Sigmoid colon (tissue), 6 donors: ENCODE measurements at regions not wholly inside any gene's neighbourhood (a gene's known extent, or its start where the extent isn't known, plus 50 kb on each side); places are given as distances from the start of the nearest gene placed in this dataset.
"Not testable (repeated sequence)": the region's sequence is repeated elsewhere in the genome, so short reads cannot be mapped to it uniquely, and the experiment has no call there.

Experiments
- DNase-seq: peaks from one replicate; pipeline ENCODE4 v3.0.0-alpha.2; 2019
- H3K27ac ChIP-seq, 4 donors: fragments of 200-600 bp; sonication (generic); one replicate each; pipeline ENCODE4 v1.5.1; 2016 to 2019; ENCODE audit warnings: mild to moderate bottlenecking in 1 of 4
- H3K27me3 ChIP-seq, 3 donors: fragments of 200-600 bp; sonication (generic); one replicate each; pipeline ENCODE4 v1.5.1; 2019; ENCODE audit warnings: mild to moderate bottlenecking in 1 of 3
- H3K36me3 ChIP-seq, 4 donors: fragments of 200-600 bp; sonication (generic); one replicate each; pipeline ENCODE4 v1.5.1; 2016 to 2019
- H3K4me1 ChIP-seq, 4 donors: fragments of 200-600 bp; sonication (generic); one replicate each; pipeline ENCODE4 v1.5.1; 2017 to 2019
- H3K4me3 ChIP-seq, 4 donors: fragments of 200-600 bp; sonication (generic); one replicate each; pipeline ENCODE4 v1.5.1; 2017 to 2019; ENCODE audit warnings: mild to moderate bottlenecking in 2 of 4, moderate library complexity in 1 of 4
- H3K9me3 ChIP-seq, 4 donors: fragments of 200-600 bp in 3 of 4; sonication (generic) in 3 of 4; one replicate each; pipeline versions ENCODE4 v1.5.1 to v1.6.1; 2013 to 2019
- CTCF ChIP-seq, 4 experiments: fragments of 450-650 bp in 3 of 4; fragments of 200-600 bp in 1 of 4; IDR thresholded peaks; one replicate each; pipeline ENCODE4 v1.5.1; 2016 to 2019; ENCODE audit warnings: antibody characterized with exemption in 4 of 4, mild to moderate bottlenecking in 3 of 4, moderate library complexity in 2 of 4
- EP300 ChIP-seq, 4 donors: sonication (generic); formaldehyde crosslinking; IDR thresholded peaks; one replicate each; pipeline ENCODE4 v1.6.1; 2017; ENCODE audit warnings: antibody characterized with exemption in 4 of 4
- POLR2A ChIP-seq, 2 donors: fragments of 450-650 bp; IDR thresholded peaks; one replicate each; pipeline ENCODE4 v1.6.1; 2016; ENCODE audit warnings: antibody characterized with exemption in 2 of 2, mild to moderate bottlenecking in 2 of 2, moderate library complexity in 2 of 2
- POLR2AphosphoS5 ChIP-seq, 4 donors: sonication (generic); formaldehyde crosslinking; IDR thresholded peaks; one replicate each; pipeline ENCODE4 v1.6.1; 2017; ENCODE audit warnings: antibody characterized with exemption in 4 of 4
- WGBS, 2 donors: extraction: QIAGEN DNeasy Blood & Tissue Kit; methylation state at CpG; one replicate each; pipeline ENCODE4 v1.1.7; 2013; 5-methylcytosine and 5-hydroxymethylcytosine counted together
- intact Hi-C: fragments of 100-400 bp; cut with DNase I; formaldehyde crosslinking; loops from one replicate; pipeline ENCODE4 v1.15.1; 2023
- donor health status: healthy with polysubstance abuse.
- donor health status: healthy.

- DNase-seq = no peak
- H3K36me3 ChIP-seq = no peaks in the 10 kb centered on the region
- TF ChIP-seq POLR2AphosphoS5 (IDR thresholded peaks at IDR 0.05) = no peak
- TF ChIP-seq CTCF (IDR thresholded peaks at IDR 0.05) = no peak
- TF ChIP-seq EP300 (IDR thresholded peaks at IDR 0.05) = no peak
- no peak for TF ChIP-seq POLR2A (IDR thresholded peaks at IDR 0.05)
- intact Hi-C loops = no loop called here
- H3K4me1 ChIP-seq = no peaks in the 10 kb centered on the region
- no peak overlapping the region for H3K4me3 ChIP-seq
- no peak overlapping the region for H3K27ac ChIP-seq
- WGBS, 2 donors = 81 to 87% methylated on average over 4 of the region's 4 CpGs
- H3K27me3 ChIP-seq = no peaks in the 10 kb centered on the region
- H3K9me3 ChIP-seq = no peaks in the 10 kb centered on the region
Observed at GRCh38 chr6:159522877-159523547, 170.0 kb downstream of the SOD2 start.

- intact Hi-C loops = no loop called here
- Histone ChIP-seq H3K27me3 (no peaks in the 10 kb centered on the region), H3K4me1 (no peaks in the 10 kb centered on the region), H3K27ac (no peak overlapping the region), H3K9me3 (no peaks in the 10 kb centered on the region), H3K4me3 (no peak overlapping the region), H3K36me3 (no peaks in the 10 kb centered on the region)
- DNase-seq = no peak
- TF ChIP-seq EP300 (IDR thresholded peaks at IDR 0.05) (no peak), POLR2AphosphoS5 (IDR thresholded peaks at IDR 0.05) (no peak), CTCF (IDR thresholded peaks at IDR 0.05) (no peak), POLR2A (IDR thresholded peaks at IDR 0.05) (no peak)
Observed at GRCh38 chr6:159521962-159522361, 171.1 kb downstream of the SOD2 start.

DNA sequence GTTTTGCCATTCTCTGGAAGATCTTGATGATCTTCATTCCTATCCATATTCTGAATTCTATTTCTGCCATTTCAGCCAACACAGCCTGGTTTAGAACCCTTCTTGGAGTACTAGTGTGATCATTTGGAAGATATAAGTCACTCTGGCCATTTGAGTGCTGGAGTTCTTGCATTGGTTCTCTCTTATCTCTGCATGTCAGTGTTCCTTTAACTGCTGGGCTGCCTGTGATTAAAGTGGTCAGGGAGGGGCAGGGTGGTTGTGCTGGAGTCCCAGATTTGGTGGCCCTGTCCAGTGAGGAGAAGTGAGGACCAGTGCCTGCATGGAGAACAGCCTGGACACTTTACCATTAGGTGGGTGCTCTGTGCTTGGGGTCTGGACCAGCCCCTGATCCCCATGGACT, 173.0 kb downstream of the SOD2 start:
- Histone ChIP-seq H3K27me3 (no peaks in the 10 kb centered on the region), H3K9me3 (no peaks in the 10 kb centered on the region), H3K36me3 (no peaks in the 10 kb centered on the region), H3K27ac (no peak overlapping the region), H3K4me1 (no peaks in the 10 kb centered on the region), H3K4me3 (no peak overlapping the region)
- intact Hi-C loops = no loop called here
- no peak for TF ChIP-seq CTCF (IDR thresholded peaks at IDR 0.05)
- TF ChIP-seq EP300 (IDR thresholded peaks at IDR 0.05) = no peak
- no peak for TF ChIP-seq POLR2AphosphoS5 (IDR thresholded peaks at IDR 0.05)
- no peak for TF ChIP-seq POLR2A (IDR thresholded peaks at IDR 0.05)
- no peak for DNase-seq

- H3K4me3 ChIP-seq, H3K27me3 ChIP-seq, intact Hi-C loops, H3K4me1 ChIP-seq, H3K36me3 ChIP-seq, DNase-seq, H3K9me3 ChIP-seq, H3K27ac ChIP-seq: not testable (repeated sequence)
- 90 to 92% methylated on average over 3 of the region's 3 CpGs for WGBS, 2 donors
Observed at GRCh38 chr6:159515811-159516210, 177.2 kb downstream of the SOD2 start.

GRCh38 chr6:159513914-159514313, 179.1 kb downstream of the SOD2 start:
- no peak overlapping the region for H3K27ac ChIP-seq
- TF ChIP-seq CTCF (IDR thresholded peaks at IDR 0.05) = no peak
- no peak for TF ChIP-seq POLR2AphosphoS5 (IDR thresholded peaks at IDR 0.05)
- TF ChIP-seq POLR2A (IDR thresholded peaks at IDR 0.05) = no peak
- no peak for TF ChIP-seq EP300 (IDR thresholded peaks at IDR 0.05)
- no peaks in the 10 kb centered on the region for H3K4me1 ChIP-seq
- DNase-seq = no peak
- H3K27me3 ChIP-seq = no peaks in the 10 kb centered on the region
- no peaks in the 10 kb centered on the region for H3K36me3 ChIP-seq
- no peaks in the 10 kb centered on the region for H3K9me3 ChIP-seq
- intact Hi-C loops = no loop called here
- H3K4me3 ChIP-seq = no peak overlapping the region
- 40 to 44% methylated on average over 2 of the region's 2 CpGs for WGBS, 2 donors
